ENCODE measurements at regions not wholly inside any gene's neighbourhood (a gene's known extent, or its start where the extent isn't known, plus 50 kb on each side); places are given as distances from the start of the nearest gene placed in this dataset.

GRCh38 chr6:123712831-123713230 lies 76.1 kb upstream of the TRDN start:
- TF ChIP-seq CTCF (IDR thresholded peaks at IDR 0.05; ENCODE audit: low read depth, low read length) = no peak
- no peak for DNase-seq (ENCODE audit: extremely low read depth, low read depth)

GRCh38 chr6:123702943-123703342 lies 66.2 kb upstream of the TRDN start:
- no peak for TF ChIP-seq CTCF (IDR thresholded peaks at IDR 0.05; ENCODE audit: low read depth, low read length)
- DNase-seq (ENCODE audit: extremely low read depth, low read depth) = no peak

- DNase-seq (ENCODE audit: extremely low read depth, low read depth) = no peak
- TF ChIP-seq CTCF (IDR thresholded peaks at IDR 0.05; ENCODE audit: low read depth, low read length) = no peak
Measured at GRCh38 chr6:123687864-123688263, 51.1 kb upstream of the TRDN start.

All from AG09319 (cell line).